ENCODE measurements at regions not wholly inside any gene's neighbourhood (a gene's known extent, or its start where the extent isn't known, plus 50 kb on each side); places are given as distances from the start of the nearest gene placed in this dataset.

GRCh38 chr22:49226096-49226495, 601.6 kb downstream of the BRD1 start:
- DNase-seq (ENCODE audit: low spot score): no peak

- no peak for DNase-seq (ENCODE audit: low spot score)
Observed at GRCh38 chr22:49224243-49224642, 603.4 kb downstream of the BRD1 start.

- no peak for DNase-seq (ENCODE audit: low spot score)
Observed at GRCh38 chr22:49218142-49218541, 609.5 kb downstream of the BRD1 start.

GRCh38 chr22:49216579-49216978, 611.1 kb downstream of the BRD1 start:
- no peak for DNase-seq (ENCODE audit: low spot score)

- no peak for DNase-seq (ENCODE audit: low spot score)
Observed at GRCh38 chr22:49215840-49216239, 611.8 kb downstream of the BRD1 start.

- DNase-seq (ENCODE audit: low spot score): no peak
Observed at GRCh38 chr22:49214976-49215375, 612.7 kb downstream of the BRD1 start.

- no peak for DNase-seq (ENCODE audit: low spot score)
Observed at GRCh38 chr22:49213731-49214352, 613.8 kb downstream of the BRD1 start.

- DNase-seq (ENCODE audit: low spot score): no peak
Observed at GRCh38 chr22:49212466-49212865, 615.2 kb downstream of the BRD1 start.

GRCh38 chr22:49212002-49212401, 615.7 kb downstream of the BRD1 start:
- no peak for DNase-seq (ENCODE audit: low spot score)

- no peak for DNase-seq (ENCODE audit: low spot score)
Observed at GRCh38 chr22:49211176-49211575, 616.5 kb downstream of the BRD1 start.

GRCh38 chr22:49210606-49211005, 617.1 kb downstream of the BRD1 start:
- DNase-seq (ENCODE audit: low spot score): no peak

GRCh38 chr22:49209452-49210195, 618.0 kb downstream of the BRD1 start:
- DNase-seq (ENCODE audit: low spot score): no peak

GRCh38 chr22:49208768-49209252, 618.9 kb downstream of the BRD1 start:
- DNase-seq (ENCODE audit: low spot score): no peak

- DNase-seq (ENCODE audit: low spot score): no peak
Observed at GRCh38 chr22:49208004-49208402, 619.7 kb downstream of the BRD1 start.

GRCh38 chr22:49207008-49208003, 620.4 kb downstream of the BRD1 start:
- no peak for DNase-seq (ENCODE audit: low spot score)

GRCh38 chr22:49206281-49206680, 621.4 kb downstream of the BRD1 start:
- DNase-seq (ENCODE audit: low spot score): no peak

- no peak for DNase-seq (ENCODE audit: low spot score)
Observed at GRCh38 chr22:49205483-49205800, 622.2 kb downstream of the BRD1 start.

- DNase-seq (ENCODE audit: low spot score): no peak
Observed at GRCh38 chr22:49204599-49205482, 622.8 kb downstream of the BRD1 start.

GRCh38 chr22:49203859-49204598, 623.6 kb downstream of the BRD1 start:
- no peak for DNase-seq (ENCODE audit: low spot score)

GRCh38 chr22:49203091-49203858, 624.4 kb downstream of the BRD1 start:
- DNase-seq (ENCODE audit: low spot score): no peak

All from HT-29 (cell line).